IPS-NIHi7 (cell line): ENCODE measurements at regions not wholly inside any gene's neighbourhood (a gene's known extent, or its start where the extent isn't known, plus 50 kb on each side); places are given as distances from the start of the nearest gene placed in this dataset.
A peak's percentile ranks its signal among the peaks of the same experiment; 100 is the strongest.
"Not testable (repeated sequence)": the region's sequence is repeated elsewhere in the genome, so short reads cannot be mapped to it uniquely, and the experiment has no call there.

Experiments used
- DNase-seq: peaks from one replicate; pipeline ENCODE4 v3.0.0; 2012; ENCODE audit warnings: mixed read lengths; ENCODE audit errors: extremely low spot score

- no peak for DNase-seq
Measured at GRCh38 chr4:184907216-184907615, 81.4 kb upstream of the ACSL1 start.

GRCh38 chr4:184907810-184908209, 82.0 kb upstream of the ACSL1 start:
- no peak for DNase-seq

GRCh38 chr4:184911310-184911709, 85.5 kb upstream of the ACSL1 start:
- DNase-seq: no peak

GRCh38 chr4:184913356-184914143, 87.8 kb upstream of the ACSL1 start:
- no peak for DNase-seq

- DNase-seq: not testable (repeated sequence)
Measured at GRCh38 chr4:184918799-184919198, 93.0 kb upstream of the ACSL1 start.

- no peak for DNase-seq
Measured at GRCh38 chr4:184921456-184921855, 95.7 kb upstream of the ACSL1 start.

- DNase-seq: no peak
Measured at GRCh38 chr4:184922301-184922700, 96.0 kb upstream of the HELT start.

GRCh38 chr4:184924516-184924915, 93.8 kb upstream of the HELT start:
- DNase-seq: no peak

- no peak for DNase-seq
Measured at GRCh38 chr4:184929476-184929875, 88.8 kb upstream of the HELT start.

- DNase-seq: no peak
Measured at GRCh38 chr4:184930026-184930425, 88.3 kb upstream of the HELT start.

- DNase-seq: peak; percentile 53
Measured at GRCh38 chr4:184932343-184932742, 85.9 kb upstream of the HELT start.

- DNase-seq: no peak
Measured at GRCh38 chr4:184933311-184933710, 85.0 kb upstream of the HELT start.

- DNase-seq: no peak
Measured at GRCh38 chr4:184934184-184934583, 84.1 kb upstream of the HELT start.

- no peak for DNase-seq
Measured at GRCh38 chr4:184934961-184935360, 83.3 kb upstream of the HELT start.

- DNase-seq: no peak
Measured at GRCh38 chr4:184936071-184936470, 82.2 kb upstream of the HELT start.

GRCh38 chr4:184937030-184937710, 81.1 kb upstream of the HELT start:
- no peak for DNase-seq

- DNase-seq: no peak
Measured at GRCh38 chr4:184937745-184938144, 80.5 kb upstream of the HELT start.

- no peak for DNase-seq
Measured at GRCh38 chr4:184938871-184939270, 79.4 kb upstream of the HELT start.

- DNase-seq: no peak
Measured at GRCh38 chr4:184939978-184940377, 78.3 kb upstream of the HELT start.

- DNase-seq: no peak
Measured at GRCh38 chr4:184940500-184940899, 77.8 kb upstream of the HELT start.

- no peak for DNase-seq
Measured at GRCh38 chr4:184941671-184942418, 76.4 kb upstream of the HELT start.
